ENCODE measurements at regions not wholly inside any gene's neighbourhood (a gene's known extent, or its start where the extent isn't known, plus 50 kb on each side); places are given as distances from the start of the nearest gene placed in this dataset.

GRCh38 chr16:48831076-48831722 lies 221.2 kb upstream of the N4BP1 start:
- Histone ChIP-seq H3K27ac (ENCODE audit: poor library complexity, severe bottlenecking) (no peak overlapping the region), H3K27me3 (ENCODE audit: insufficient read depth, poor library complexity, severe bottlenecking) (peaks cover under 1% of the 10 kb centered on the region), H3K4me1 (ENCODE audit: insufficient read depth, poor library complexity, severe bottlenecking) (no peaks in the 10 kb centered on the region), H3K9me3 (ENCODE audit: severe bottlenecking) (no peaks in the 10 kb centered on the region), H3K4me3 (ENCODE audit: severe bottlenecking) (no peak overlapping the region), H3K36me3 (ENCODE audit: low read depth) (no peaks in the 10 kb centered on the region)
- ATAC-seq (ENCODE audit: low read depth) = no peak
- TF ChIP-seq CTCF (IDR thresholded peaks at IDR 0.05; ENCODE audit: poor library complexity, severe bottlenecking) = peak; percentile 7
- no peak for DNase-seq (ENCODE audit: low spot score)

DNA sequence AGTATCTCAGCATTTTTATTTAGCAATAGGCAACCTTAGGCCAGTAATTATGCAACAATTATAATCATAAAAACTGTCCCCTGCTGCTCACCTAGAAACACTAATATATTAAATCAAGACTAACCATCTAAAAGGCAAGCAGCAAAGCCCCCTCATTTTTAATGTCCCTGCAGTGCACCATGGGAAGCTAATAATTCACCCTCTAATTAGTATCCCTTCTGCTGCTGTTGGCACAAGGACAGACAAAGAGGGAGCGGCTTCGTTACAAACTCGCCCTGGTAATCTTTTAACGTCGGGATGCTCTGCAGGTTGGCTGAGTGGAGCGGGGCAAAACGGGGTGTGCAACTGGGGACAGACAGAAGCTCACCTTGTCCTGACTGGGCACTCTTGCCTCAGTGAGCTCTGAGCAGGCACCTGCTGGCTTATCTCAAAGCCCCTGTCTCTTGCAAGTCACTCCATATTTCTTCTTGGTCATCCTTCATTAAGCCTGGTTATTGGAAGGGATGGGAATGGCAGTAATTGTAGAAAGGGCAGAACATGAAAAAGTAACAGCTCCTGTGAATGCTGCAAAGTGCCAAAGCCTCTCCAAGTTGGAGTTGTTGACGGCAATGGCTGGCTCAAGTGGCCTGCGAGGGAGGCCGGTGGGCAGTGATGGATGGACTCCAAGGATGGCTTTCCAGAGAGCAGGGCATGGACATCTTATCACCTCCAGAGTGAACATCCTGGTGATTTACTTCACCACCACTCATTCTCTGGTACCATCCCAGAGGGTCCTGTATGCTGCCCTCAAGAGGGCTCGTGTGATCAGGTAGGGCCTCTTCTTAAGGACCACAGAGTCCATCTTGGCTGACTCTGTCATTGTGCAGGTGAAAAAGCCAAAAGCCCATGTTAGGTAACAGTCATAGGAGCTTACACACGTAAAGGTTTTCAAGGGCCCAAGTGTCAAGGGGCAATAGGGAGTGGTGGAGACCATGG lies 219.6 kb upstream of the N4BP1 start:
- no peak for ATAC-seq (ENCODE audit: low read depth)
- H3K4me1 ChIP-seq (ENCODE audit: insufficient read depth, poor library complexity, severe bottlenecking) = no peaks in the 10 kb centered on the region
- TF ChIP-seq CTCF (IDR thresholded peaks at IDR 0.05; ENCODE audit: poor library complexity, severe bottlenecking) = no peak
- no peaks in the 10 kb centered on the region for H3K9me3 ChIP-seq (ENCODE audit: severe bottlenecking)
- no peak overlapping the region for H3K27ac ChIP-seq (ENCODE audit: poor library complexity, severe bottlenecking)
- H3K36me3 ChIP-seq (ENCODE audit: low read depth) = no peaks in the 10 kb centered on the region
- no peak for DNase-seq (ENCODE audit: low spot score)
- no peak overlapping the region for H3K4me3 ChIP-seq (ENCODE audit: severe bottlenecking)
- H3K27me3 ChIP-seq (ENCODE audit: insufficient read depth, poor library complexity, severe bottlenecking) = peaks cover 3% of the 10 kb centered on the region

DNA sequence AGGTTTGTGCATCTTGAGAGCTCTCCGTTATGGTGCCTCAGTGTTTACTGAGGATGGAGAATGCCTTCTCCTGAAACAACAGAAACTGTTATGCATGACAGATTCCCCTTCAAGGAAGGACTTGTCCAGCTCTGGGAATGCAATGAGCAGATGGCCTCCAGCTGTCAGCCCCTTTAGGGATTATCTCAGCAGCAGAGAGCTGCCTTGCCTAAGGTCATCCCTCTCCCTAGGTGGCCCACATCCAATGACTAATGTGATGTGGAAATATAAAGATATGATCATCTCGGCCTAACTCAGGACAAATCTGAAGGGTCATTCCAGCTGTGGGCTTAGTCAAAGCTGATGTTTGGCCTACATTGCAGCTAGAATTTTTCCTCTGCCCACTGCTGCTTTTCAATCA lies 214.3 kb upstream of the N4BP1 start:
- no peak for TF ChIP-seq CTCF (IDR thresholded peaks at IDR 0.05; ENCODE audit: poor library complexity, severe bottlenecking)
- peaks cover 6% of the 10 kb centered on the region for H3K27me3 ChIP-seq (ENCODE audit: insufficient read depth, poor library complexity, severe bottlenecking)
- H3K27ac ChIP-seq (ENCODE audit: poor library complexity, severe bottlenecking) = no peak overlapping the region
- no peaks in the 10 kb centered on the region for H3K36me3 ChIP-seq (ENCODE audit: low read depth)
- no peaks in the 10 kb centered on the region for H3K9me3 ChIP-seq (ENCODE audit: severe bottlenecking)
- H3K4me3 ChIP-seq (ENCODE audit: severe bottlenecking) = no peak overlapping the region
- no peak for DNase-seq (ENCODE audit: low spot score)
- ATAC-seq (ENCODE audit: low read depth) = no peak
- no peaks in the 10 kb centered on the region for H3K4me1 ChIP-seq (ENCODE audit: insufficient read depth, poor library complexity, severe bottlenecking)

DNA sequence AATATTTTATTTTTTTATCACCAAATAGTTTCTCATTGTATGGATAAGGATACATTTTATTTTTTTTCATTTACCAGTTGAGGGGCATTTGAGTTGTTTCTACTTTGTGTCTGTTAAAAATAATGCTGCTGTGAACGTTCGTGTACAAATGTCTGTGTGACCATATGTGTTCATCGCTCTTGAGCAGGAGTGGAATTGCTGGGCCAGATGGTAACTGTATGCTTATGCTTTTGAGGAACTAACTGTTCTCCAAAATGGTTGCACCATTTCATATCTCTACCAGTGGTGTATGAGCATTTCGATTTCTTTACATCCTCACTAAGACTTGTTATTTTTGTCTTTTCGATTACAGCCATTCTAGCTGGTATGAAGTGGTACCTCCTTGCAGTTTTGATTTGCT lies 212.5 kb upstream of the N4BP1 start:
- Histone ChIP-seq H3K27ac (ENCODE audit: poor library complexity, severe bottlenecking) (no peak overlapping the region), H3K36me3 (ENCODE audit: low read depth) (no peaks in the 10 kb centered on the region), H3K9me3 (ENCODE audit: severe bottlenecking) (no peaks in the 10 kb centered on the region), H3K4me3 (ENCODE audit: severe bottlenecking) (no peak overlapping the region), H3K4me1 (ENCODE audit: insufficient read depth, poor library complexity, severe bottlenecking) (no peaks in the 10 kb centered on the region), H3K27me3 (ENCODE audit: insufficient read depth, poor library complexity, severe bottlenecking) (peaks cover 6% of the 10 kb centered on the region)
- ATAC-seq (ENCODE audit: low read depth) = no peak
- TF ChIP-seq CTCF (IDR thresholded peaks at IDR 0.05; ENCODE audit: poor library complexity, severe bottlenecking) = no peak
- DNase-seq (ENCODE audit: low spot score) = no peak

All from RWPE2 (cell line).